H1 (cell line): ENCODE measurements at regions not wholly inside any gene's neighbourhood (a gene's known extent, or its start where the extent isn't known, plus 50 kb on each side); places are given as distances from the start of the nearest gene placed in this dataset.

Experiments
- CTCF ChIA-PET: fragments of 300-600 bp; sonication (Branson Sonifier 250); formaldehyde crosslinking; loops from one replicate; lab custom pipeline; 2021; ENCODE audit not compliant: partially characterized antibody; lab: Charles Lee
- POLR2A ChIA-PET: fragments of 300-600 bp; sonication (Branson Sonifier 250); formaldehyde crosslinking; loops from one replicate; lab custom pipeline; 2021; ENCODE audit warnings: inconsistent platforms; ENCODE audit not compliant: partially characterized antibody; lab: Charles Lee
- DNase-seq, 2 experiments: peaks; one replicate each; pipeline versions ENCODE4 v3.0.0 to v3.0.0-alpha.2; 2010 to 2022; ENCODE audit warnings: low spot score in 2 of 2, low read depth in 1 of 2, mixed read lengths in 1 of 2
- FAIRE-seq: peaks from 2 replicates; lab custom pipeline; 2011; peaks lifted over from hg19 to GRCh38; lab: Jason Lieb, UNC
- H2AFZ ChIP-seq: 2 replicates; pipeline ENCODE4 v1.8.1; 2012; ENCODE audit warnings: low read length, inconsistent platforms
- H2AK5ac ChIP-seq: 2 replicates; pipeline ENCODE4 v1.6.1; 2013; ENCODE audit warnings: low read depth, low read length
- H2BK120ac ChIP-seq: replicated peaks from 2 replicates; pipeline ENCODE3; 2013; ENCODE audit warnings: low read depth, low read length, inconsistent platforms
- H2BK12ac ChIP-seq: 2 replicates; pipeline ENCODE4 v1.6.1; 2013; ENCODE audit warnings: low read depth, low read length
- H2BK15ac ChIP-seq: 2 replicates; pipeline ENCODE4 v1.6.1; 2013; ENCODE audit warnings: low read length
- H2BK20ac ChIP-seq: 2 replicates; pipeline ENCODE4 v1.6.1; 2013; ENCODE audit warnings: low read length
- H2BK5ac ChIP-seq: 2 replicates; pipeline ENCODE4 v1.6.1; 2013; ENCODE audit warnings: low read depth, low read length
- H3K14ac ChIP-seq: 2 replicates; pipeline ENCODE4 v1.6.1; 2013; ENCODE audit warnings: inconsistent platforms; ENCODE audit not compliant: insufficient read length
- H3K18ac ChIP-seq: 2 replicates; pipeline ENCODE4 v1.6.1; 2013; ENCODE audit warnings: low read length; ENCODE audit errors: extremely low read depth
- H3K23ac ChIP-seq: 2 replicates; pipeline ENCODE4 v1.6.1; 2013; ENCODE audit warnings: inconsistent platforms; ENCODE audit not compliant: insufficient read length
- H3K23me2 ChIP-seq: 2 replicates; pipeline ENCODE4 v1.6.1; 2013; ENCODE audit warnings: low read depth, low read length
- H3K27ac ChIP-seq: 2 replicates; pipeline ENCODE4 v1.6.1; 2011; ENCODE audit warnings: low read depth, low read length, inconsistent platforms
- H3K27me3 ChIP-seq, 4 experiments: replicated peaks in 1 of 4; 1 replicate in 1 of 4; 2 replicates in 3 of 4; pipeline versions ENCODE4 v1.6.1 to v1.8.1; 2011 to 2013; ENCODE audit warnings: low read length in 3 of 4, mild to moderate bottlenecking in 3 of 4, inconsistent platforms in 2 of 4, mixed read lengths in 2 of 4, moderate library complexity in 1 of 4; ENCODE audit not compliant: control insufficient read depth in 3 of 4, insufficient read depth in 3 of 4; ENCODE audit errors: extremely low read depth in 1 of 4
- H3K36me3 ChIP-seq, 4 experiments: 2 replicates each; pipeline versions ENCODE4 v1.6.1 to v1.8.1; 2011 to 2013; ENCODE audit warnings: mild to moderate bottlenecking in 4 of 4, low read length in 3 of 4, moderate library complexity in 2 of 4, control low read depth in 1 of 4, inconsistent platforms in 1 of 4; ENCODE audit not compliant: insufficient read depth in 4 of 4, control insufficient read depth in 2 of 4
- H3K4ac ChIP-seq: replicated peaks from 2 replicates; pipeline ENCODE3; 2013; ENCODE audit warnings: low read length, low read depth, mixed read lengths, inconsistent platforms; ENCODE audit not compliant: insufficient read length
- H3K4me1 ChIP-seq, 4 experiments: replicated peaks in 1 of 4; 1 replicate in 1 of 4; 2 replicates in 3 of 4; pipeline versions ENCODE4 v1.6.1 to v1.8.1; 2011 to 2013; ENCODE audit warnings: low read length in 3 of 4, inconsistent platforms in 2 of 4, mixed read lengths in 1 of 4; ENCODE audit not compliant: insufficient read depth in 4 of 4, control insufficient read depth in 3 of 4
- H3K4me2 ChIP-seq, 2 experiments: 2 replicates each; pipeline versions ENCODE4 v1.6.1 to v1.8.1; 2011 to 2013; ENCODE audit warnings: low read depth in 2 of 2, low read length in 2 of 2, control low read depth in 1 of 2, inconsistent platforms in 1 of 2, mild to moderate bottlenecking in 1 of 2; ENCODE audit not compliant: insufficient read depth in 1 of 2
- H3K4me3 ChIP-seq, 4 experiments: fragments of 200-600, 300-600 bp in 1 of 4; sonication (generic), shearing (Covaris generic), sonication (Bioruptor Twin) in 1 of 4; 2 replicates each; pipeline versions ENCODE4 v1.5.1 to v1.8.1; 2011 to 2016; ENCODE audit warnings: low read length in 4 of 4, low read depth in 3 of 4, control low read depth in 2 of 4, inconsistent platforms in 2 of 4, mild to moderate bottlenecking in 2 of 4, mixed read lengths in 1 of 4, moderate library complexity in 1 of 4; ENCODE audit not compliant: insufficient read depth in 2 of 4; ENCODE audit errors: extremely low read depth in 1 of 4
- H3K56ac ChIP-seq: replicated peaks from 2 replicates; pipeline ENCODE3; 2013; ENCODE audit warnings: low read depth, mild to moderate bottlenecking, mixed read lengths, low read length, inconsistent platforms; ENCODE audit not compliant: insufficient read length
- H3K79me1 ChIP-seq: 2 replicates; pipeline ENCODE4 v1.6.1; 2013; ENCODE audit warnings: low read depth, low read length, control low read depth
- H3K79me2 ChIP-seq, 2 experiments: 2 replicates each; pipeline versions ENCODE4 v1.6.1 to v1.8.1; 2012 to 2013; ENCODE audit warnings: low read length in 2 of 2, mild to moderate bottlenecking in 2 of 2, inconsistent platforms in 1 of 2; ENCODE audit not compliant: insufficient read depth in 2 of 2, control insufficient read depth in 1 of 2
- H3K9ac ChIP-seq, 4 experiments: replicated peaks in 1 of 4; 1 replicate in 1 of 4; 2 replicates in 3 of 4; pipeline versions ENCODE4 v1.6.1 to v1.8.1; 2011 to 2013; ENCODE audit warnings: low read depth in 3 of 4, low read length in 3 of 4, control low read depth in 2 of 4, mild to moderate bottlenecking in 2 of 4, moderate library complexity in 2 of 4, inconsistent platforms in 1 of 4; ENCODE audit errors: extremely low read depth in 1 of 4
- H3K9me3 ChIP-seq, 2 experiments: 2 replicates each; pipeline versions ENCODE4 v1.6.1 to v1.8.1; 2012 to 2013; ENCODE audit warnings: mild to moderate bottlenecking in 2 of 2, moderate library complexity in 2 of 2, control low read depth in 1 of 2, inconsistent platforms in 1 of 2, low read depth in 1 of 2, low read length in 1 of 2, mixed read lengths in 1 of 2; ENCODE audit not compliant: insufficient read depth in 2 of 2
- H4K20me1 ChIP-seq, 2 experiments: replicated peaks in 1 of 2; 2 replicates each; pipeline versions ENCODE3 to v1.8.1; 2011 to 2013; ENCODE audit warnings: inconsistent platforms in 2 of 2, low read length in 2 of 2, mild to moderate bottlenecking in 1 of 2; ENCODE audit not compliant: insufficient read depth in 2 of 2, control insufficient read depth in 1 of 2
- H4K5ac ChIP-seq: 2 replicates; pipeline ENCODE4 v1.6.1; 2013; ENCODE audit warnings: low read length, low read depth, mixed read lengths, inconsistent platforms; ENCODE audit not compliant: insufficient read length
- H4K8ac ChIP-seq: 2 replicates; pipeline ENCODE4 v1.8.0; 2013; ENCODE audit warnings: mild to moderate bottlenecking, moderate library complexity, low read length, inconsistent platforms; ENCODE audit not compliant: insufficient read depth; ENCODE audit errors: extremely low read depth
- H4K91ac ChIP-seq: replicated peaks from 2 replicates; pipeline ENCODE3; 2013; ENCODE audit warnings: low read length, mixed read lengths, inconsistent platforms; ENCODE audit not compliant: insufficient read length
- CTBP2 ChIP-seq: IDR thresholded peaks from 2 replicates; pipeline ENCODE4 v1.7.0; 2011; ENCODE audit warnings: borderline replicate concordance, mild to moderate bottlenecking, moderate library complexity, mixed read lengths, low read length; ENCODE audit not compliant: insufficient read depth, insufficient read length
- CTCF ChIP-seq, 3 experiments: IDR thresholded peaks; 1 replicate in 2 of 3; 2 replicates in 1 of 3; pipeline versions ENCODE4 v1.5.1 to v1.6.1; 2011; ENCODE audit warnings: low read length in 3 of 3, mild to moderate bottlenecking in 3 of 3, inconsistent platforms in 2 of 3, low read depth in 1 of 3, moderate library complexity in 1 of 3; ENCODE audit not compliant: insufficient read depth in 1 of 3; ENCODE audit errors: control extremely low read depth in 1 of 3
- FOSL1 ChIP-seq: IDR thresholded peaks from 2 replicates; pipeline ENCODE4 v1.6.1; 2011; ENCODE audit warnings: mild to moderate bottlenecking, low read depth, low read length, moderate library complexity; ENCODE audit not compliant: insufficient read depth
- HDAC2 ChIP-seq, 2 experiments: fragments of 300-600 bp in 1 of 2; sonication (generic) in 1 of 2; IDR thresholded peaks; 2 replicates each; pipeline ENCODE4 v1.6.1; 2011 to 2012; ENCODE audit warnings: low read depth in 2 of 2, low read length in 2 of 2, mild to moderate bottlenecking in 2 of 2, moderate library complexity in 2 of 2, borderline replicate concordance in 1 of 2, inconsistent platforms in 1 of 2
- WGBS, 2 experiments: shearing (Covaris generic) in 1 of 2; methylation state at CpG; one replicate each; pipeline versions ENCODE4 v1.1.6 to v1.1.7; 2013 to 2015; ENCODE audit warnings: low lambda C conversion rate in 2 of 2, mixed read lengths in 2 of 2, inconsistent platforms in 1 of 2, low coverage in 1 of 2, missing lambda C conversion rate in 1 of 2; ENCODE audit not compliant: insufficient replicate concordance in 2 of 2, insufficient coverage in 1 of 2, insufficient read length in 1 of 2; ENCODE audit errors: extremely low coverage in 1 of 2, missing lambda C conversion rate in 1 of 2; 5-methylcytosine and 5-hydroxymethylcytosine counted together

GRCh38 chr21:35921471-35921870 is 138.9 kb downstream of the SETD4 start:
- H4K8ac ChIP-seq, result no peak overlapping the region
- H2BK120ac ChIP-seq, result no peak overlapping the region
- FAIRE-seq (no peak), DNase-seq (no peak)
- no peak overlapping the region for H2AK5ac ChIP-seq
- no peaks in the 10 kb centered on the region for H3K4me1 ChIP-seq
- H4K20me1 ChIP-seq, result no peaks in the 10 kb centered on the region
- no peak overlapping the region for H3K27ac ChIP-seq
- H3K56ac ChIP-seq, result no peak overlapping the region
- no peak overlapping the region for H2BK5ac ChIP-seq
- H3K79me1 ChIP-seq, result no peaks in the 10 kb centered on the region
- H4K5ac ChIP-seq, result no peak overlapping the region
- no peak overlapping the region for H2AFZ ChIP-seq
- POLR2A ChIA-PET, result no interaction called here
- no peaks in the 10 kb centered on the region for H3K79me2 ChIP-seq
- WGBS, 2 experiments, result 92% methylated on average over 2 of the region's 2 CpGs; no CpG with 5 or more reads in 1 of the 2 experiments
- no peaks in the 10 kb centered on the region; a peak in 1 of 8 replicates for H3K36me3 ChIP-seq
- H3K14ac ChIP-seq, result no peak overlapping the region
- no peak overlapping the region for H3K4ac ChIP-seq
- no peak overlapping the region for H2BK12ac ChIP-seq
- no peak overlapping the region for H2BK15ac ChIP-seq
- H3K27me3 ChIP-seq, result no peaks in the 10 kb centered on the region
- H3K9ac ChIP-seq, result no peak overlapping the region
- H3K18ac ChIP-seq, result no peak overlapping the region
- H3K4me2 ChIP-seq, result no peak overlapping the region
- CTCF ChIA-PET, result interaction anchor here (0.7 kb wide), 1 partner anchor 12 kb away, joined by 4 read pairs; no protein-coding TSS in a partner anchor
- H3K23me2 ChIP-seq, result no peaks in the 10 kb centered on the region
- H4K91ac ChIP-seq, result no peak overlapping the region
- no peak overlapping the region for H2BK20ac ChIP-seq
- no peak overlapping the region for H3K4me3 ChIP-seq
- no peaks in the 10 kb centered on the region for H3K9me3 ChIP-seq
- no peak overlapping the region for H3K23ac ChIP-seq
- no peak for TF ChIP-seq CTBP2
- TF ChIP-seq HDAC2 (IDR thresholded peaks at IDR 0.05; ENCODE audit: borderline replicate concordance in 1 of 2, low read depth in 2 of 2, low read length in 2 of 2), result no peak
- TF ChIP-seq CTCF (IDR thresholded peaks at IDR 0.05; ENCODE audit: control extremely low read depth in 1 of 3, insufficient read depth in 1 of 3, low read depth in 1 of 3, low read length in 3 of 3), result no peak
- TF ChIP-seq FOSL1, result no peak
